ENCODE measurements at regions not wholly inside any gene's neighbourhood (a gene's known extent, or its start where the extent isn't known, plus 50 kb on each side); places are given as distances from the start of the nearest gene placed in this dataset.
A peak's percentile ranks its signal among the peaks of the same experiment; 100 is the strongest.

DNA sequence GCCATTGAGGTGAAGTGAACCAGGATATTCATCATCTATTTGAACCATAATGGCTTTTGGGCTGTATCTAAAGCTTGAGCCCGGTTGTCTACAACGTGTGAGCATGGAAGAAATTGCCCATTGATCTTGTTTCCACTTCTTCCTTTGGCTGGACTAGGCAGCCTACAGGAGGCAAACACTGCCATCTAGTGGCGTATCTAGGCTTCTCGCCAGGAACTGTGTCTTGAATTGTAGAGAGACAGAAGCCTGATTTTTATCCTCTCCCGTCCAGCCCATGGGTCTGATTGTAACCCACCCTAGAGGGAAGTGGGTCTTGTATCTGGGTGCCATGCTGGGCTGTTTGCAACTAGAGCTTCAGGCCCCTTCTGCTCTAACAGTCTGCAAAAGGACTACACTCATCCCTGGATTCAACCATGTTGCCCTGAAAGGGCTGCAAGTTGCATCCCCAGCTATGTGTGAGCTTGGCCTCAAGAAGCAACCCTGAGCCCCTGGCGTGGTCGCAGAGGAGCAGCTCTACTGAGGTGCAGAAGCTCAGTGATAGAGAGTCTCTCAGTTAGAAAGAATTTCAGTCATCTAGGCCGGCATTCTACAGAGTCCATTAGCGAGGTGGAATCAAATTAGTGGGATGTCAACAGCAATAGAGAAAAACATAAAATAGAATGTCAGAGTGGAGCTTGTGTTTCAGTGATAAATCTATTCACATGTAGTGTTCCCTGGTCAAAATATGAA, 170.2 kb upstream of the UMPS start:
- peak; percentile 59 to 60 for DNase-seq (ENCODE audit: low spot score in 2 of 2)
- no peaks in the 10 kb centered on the region for H3K27me3 ChIP-seq
- no peaks in the 10 kb centered on the region for H3K9me3 ChIP-seq
- no peak overlapping the region for H3K4me3 ChIP-seq
- intact Hi-C loops (cut with DNase I; ENCODE audit: low total_unique reads): loop anchor here (5.0 kb wide), 1 partner anchor 132 kb away; no protein-coding TSS in a partner anchor
- peak overlapping the region in 1 of 2 donors; percentile 21 for H3K27ac ChIP-seq
- TF ChIP-seq, protein P1, sequence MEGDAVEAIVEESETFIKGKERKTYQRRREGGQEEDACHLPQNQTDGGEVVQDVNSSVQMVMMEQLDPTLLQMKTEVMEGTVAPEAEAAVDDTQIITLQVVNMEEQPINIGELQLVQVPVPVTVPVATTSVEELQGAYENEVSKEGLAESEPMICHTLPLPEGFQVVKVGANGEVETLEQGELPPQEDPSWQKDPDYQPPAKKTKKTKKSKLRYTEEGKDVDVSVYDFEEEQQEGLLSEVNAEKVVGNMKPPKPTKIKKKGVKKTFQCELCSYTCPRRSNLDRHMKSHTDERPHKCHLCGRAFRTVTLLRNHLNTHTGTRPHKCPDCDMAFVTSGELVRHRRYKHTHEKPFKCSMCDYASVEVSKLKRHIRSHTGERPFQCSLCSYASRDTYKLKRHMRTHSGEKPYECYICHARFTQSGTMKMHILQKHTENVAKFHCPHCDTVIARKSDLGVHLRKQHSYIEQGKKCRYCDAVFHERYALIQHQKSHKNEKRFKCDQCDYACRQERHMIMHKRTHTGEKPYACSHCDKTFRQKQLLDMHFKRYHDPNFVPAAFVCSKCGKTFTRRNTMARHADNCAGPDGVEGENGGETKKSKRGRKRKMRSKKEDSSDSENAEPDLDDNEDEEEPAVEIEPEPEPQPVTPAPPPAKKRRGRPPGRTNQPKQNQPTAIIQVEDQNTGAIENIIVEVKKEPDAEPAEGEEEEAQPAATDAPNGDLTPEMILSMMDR (IDR thresholded peaks at IDR 0.05): peak; percentile 29 to 79 (median 68)
- TF ChIP-seq POLR2A (IDR thresholded peaks at IDR 0.05): no peak
- H3K4me1 ChIP-seq: peaks cover 0 to 7% of the 10 kb centered on the region in 2 donors
- H3K36me3 ChIP-seq: no peaks in the 10 kb centered on the region

DNA sequence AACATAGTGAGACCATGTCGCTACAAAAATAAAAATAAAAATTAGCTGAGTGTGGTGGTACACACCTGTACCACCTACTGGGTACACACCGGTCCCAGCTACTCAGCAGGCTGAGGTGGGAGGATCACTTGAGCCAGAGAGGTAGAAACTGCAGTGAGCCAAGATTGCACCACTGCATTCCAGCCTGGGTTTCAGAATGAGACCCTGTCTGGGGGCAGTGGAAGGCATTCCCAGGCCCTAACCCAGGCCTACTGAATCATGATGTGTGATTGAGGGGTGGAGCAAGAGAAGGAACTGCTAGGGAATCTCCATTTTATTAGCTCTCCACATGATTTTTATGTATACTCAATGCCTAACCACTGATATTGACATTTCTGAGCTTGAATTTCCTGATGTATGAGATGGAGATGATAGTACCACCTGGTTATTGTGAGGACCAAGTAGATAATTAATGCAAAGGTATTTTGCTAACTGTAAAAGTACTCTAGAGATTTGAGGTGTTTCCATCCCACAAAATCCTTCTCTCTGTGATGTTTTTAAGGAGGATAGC, 169.5 kb upstream of the UMPS start:
- no peaks in the 10 kb centered on the region for H3K9me3 ChIP-seq
- intact Hi-C loops (cut with DNase I; ENCODE audit: low total_unique reads): loop anchor here (5.0 kb wide), 1 partner anchor 132 kb away; no protein-coding TSS in a partner anchor
- no peak overlapping the region for H3K4me3 ChIP-seq
- H3K36me3 ChIP-seq: no peaks in the 10 kb centered on the region
- TF ChIP-seq, protein P1 (IDR thresholded peaks at IDR 0.05): no peak
- no peak for TF ChIP-seq POLR2AphosphoS5 (IDR thresholded peaks at IDR 0.05)
- no peak for TF ChIP-seq POLR2A (IDR thresholded peaks at IDR 0.05)
- H3K27ac ChIP-seq: no peak overlapping the region
- H3K27me3 ChIP-seq: no peaks in the 10 kb centered on the region
- no peak for DNase-seq (ENCODE audit: low spot score in 2 of 2)
- peaks cover 0 to 7% of the 10 kb centered on the region in 2 donors for H3K4me1 ChIP-seq

DNA sequence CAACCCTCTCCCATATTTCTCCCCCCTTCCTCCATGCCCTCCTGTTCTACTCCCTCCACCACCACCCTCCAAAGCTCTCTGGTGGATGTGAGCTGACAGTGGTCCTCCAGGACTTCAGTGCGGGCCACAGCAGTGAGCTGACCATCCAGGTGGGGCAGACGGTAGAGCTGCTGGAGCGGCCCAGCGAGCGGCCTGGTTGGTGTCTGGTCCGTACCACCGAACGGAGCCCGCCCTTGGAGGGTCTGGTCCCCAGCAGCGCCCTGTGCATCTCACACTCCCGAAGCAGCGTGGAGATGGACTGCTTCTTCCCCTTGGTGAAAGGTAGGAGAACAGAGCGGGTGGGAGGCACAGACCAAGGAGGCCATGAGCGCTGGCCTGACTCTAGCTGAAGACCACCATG, 167.5 kb upstream of the UMPS start:
- intact Hi-C loops (cut with DNase I; ENCODE audit: low total_unique reads): loop anchor here (5.0 kb wide), 1 partner anchor 130 kb away; no protein-coding TSS in a partner anchor
- Histone ChIP-seq H3K4me1 (peaks cover 0 to 7% of the 10 kb centered on the region in 2 donors), H3K4me3 (no peak overlapping the region), H3K27me3 (no peaks in the 10 kb centered on the region), H3K27ac (no peak overlapping the region), H3K9me3 (no peaks in the 10 kb centered on the region), H3K36me3 (no peaks in the 10 kb centered on the region)
- TF ChIP-seq POLR2A (IDR thresholded peaks at IDR 0.05) (no peak), POLR2AphosphoS5 (IDR thresholded peaks at IDR 0.05) (no peak)
- TF ChIP-seq, protein P1 (IDR thresholded peaks at IDR 0.05): no peak
- no peak for DNase-seq (ENCODE audit: low spot score in 2 of 2)

DNA sequence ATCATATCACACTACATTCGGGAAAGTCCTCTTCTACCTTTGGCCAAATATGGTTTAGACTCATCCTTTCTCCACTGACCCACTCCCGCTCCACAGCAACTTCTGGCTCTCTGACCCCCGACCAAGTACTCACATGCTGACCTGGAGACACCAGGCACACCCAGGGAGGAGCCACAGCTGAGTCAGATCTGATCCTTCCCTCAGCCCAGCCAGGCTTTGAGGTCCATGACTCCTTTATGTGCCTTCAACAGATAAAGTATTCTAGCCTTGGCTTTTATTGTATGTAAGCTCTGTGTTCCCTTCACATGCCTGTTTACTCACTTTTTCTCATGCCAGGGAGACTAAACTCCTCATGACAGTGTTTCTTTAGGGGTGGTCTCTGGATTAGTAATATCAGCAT, 166.9 kb upstream of the UMPS start:
- H3K4me1 ChIP-seq: peaks cover 0 to 7% of the 10 kb centered on the region in 2 donors
- H3K4me3 ChIP-seq: no peak overlapping the region
- no peak for DNase-seq (ENCODE audit: low spot score in 2 of 2)
- H3K27ac ChIP-seq: no peak overlapping the region
- TF ChIP-seq POLR2AphosphoS5 (IDR thresholded peaks at IDR 0.05): no peak
- TF ChIP-seq, protein P1 (IDR thresholded peaks at IDR 0.05): no peak
- H3K9me3 ChIP-seq: no peaks in the 10 kb centered on the region
- intact Hi-C loops (cut with DNase I; ENCODE audit: low total_unique reads): loop anchor here (5.0 kb wide), 1 partner anchor 129 kb away; no protein-coding TSS in a partner anchor
- H3K36me3 ChIP-seq: no peaks in the 10 kb centered on the region
- no peaks in the 10 kb centered on the region for H3K27me3 ChIP-seq

DNA sequence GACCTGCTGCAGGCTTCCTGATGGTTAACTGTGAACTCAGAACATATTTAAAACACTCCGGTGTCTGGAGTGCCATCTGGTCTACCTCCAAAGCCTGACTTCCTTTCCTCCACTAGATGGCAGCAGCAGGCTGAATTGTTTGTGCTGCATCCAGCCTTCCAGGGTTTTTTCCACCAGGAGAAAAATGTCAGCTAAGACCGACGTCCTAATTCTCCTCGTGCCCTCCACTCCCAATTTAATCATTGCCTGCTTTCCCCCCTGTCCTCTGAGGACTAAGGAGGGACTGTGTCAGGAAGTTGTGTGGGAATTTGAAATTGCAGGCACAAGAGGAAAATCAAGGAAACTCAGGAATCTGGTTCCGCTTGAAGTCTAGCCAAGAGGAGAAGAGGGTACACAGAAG, 165.2 kb upstream of the UMPS start:
- no peaks in the 10 kb centered on the region for H3K36me3 ChIP-seq
- no peaks in the 10 kb centered on the region for H3K27me3 ChIP-seq
- no peak overlapping the region for H3K27ac ChIP-seq
- H3K9me3 ChIP-seq: no peaks in the 10 kb centered on the region
- peak; percentile 45 to 69 for DNase-seq (ENCODE audit: low spot score in 2 of 2)
- H3K4me1 ChIP-seq: no peaks in the 10 kb centered on the region
- no peak for TF ChIP-seq POLR2AphosphoS5 (IDR thresholded peaks at IDR 0.05)
- TF ChIP-seq, protein P1 (IDR thresholded peaks at IDR 0.05): peak; percentile 54 to 82 (median 82)
- no peak for TF ChIP-seq POLR2A (IDR thresholded peaks at IDR 0.05)
- intact Hi-C loops (cut with DNase I; ENCODE audit: low total_unique reads): no loop called here
- no peak overlapping the region for H3K4me3 ChIP-seq
